ENCODE measurements at regions not wholly inside any gene's neighbourhood (a gene's known extent, or its start where the extent isn't known, plus 50 kb on each side); places are given as distances from the start of the nearest gene placed in this dataset.

DNA sequence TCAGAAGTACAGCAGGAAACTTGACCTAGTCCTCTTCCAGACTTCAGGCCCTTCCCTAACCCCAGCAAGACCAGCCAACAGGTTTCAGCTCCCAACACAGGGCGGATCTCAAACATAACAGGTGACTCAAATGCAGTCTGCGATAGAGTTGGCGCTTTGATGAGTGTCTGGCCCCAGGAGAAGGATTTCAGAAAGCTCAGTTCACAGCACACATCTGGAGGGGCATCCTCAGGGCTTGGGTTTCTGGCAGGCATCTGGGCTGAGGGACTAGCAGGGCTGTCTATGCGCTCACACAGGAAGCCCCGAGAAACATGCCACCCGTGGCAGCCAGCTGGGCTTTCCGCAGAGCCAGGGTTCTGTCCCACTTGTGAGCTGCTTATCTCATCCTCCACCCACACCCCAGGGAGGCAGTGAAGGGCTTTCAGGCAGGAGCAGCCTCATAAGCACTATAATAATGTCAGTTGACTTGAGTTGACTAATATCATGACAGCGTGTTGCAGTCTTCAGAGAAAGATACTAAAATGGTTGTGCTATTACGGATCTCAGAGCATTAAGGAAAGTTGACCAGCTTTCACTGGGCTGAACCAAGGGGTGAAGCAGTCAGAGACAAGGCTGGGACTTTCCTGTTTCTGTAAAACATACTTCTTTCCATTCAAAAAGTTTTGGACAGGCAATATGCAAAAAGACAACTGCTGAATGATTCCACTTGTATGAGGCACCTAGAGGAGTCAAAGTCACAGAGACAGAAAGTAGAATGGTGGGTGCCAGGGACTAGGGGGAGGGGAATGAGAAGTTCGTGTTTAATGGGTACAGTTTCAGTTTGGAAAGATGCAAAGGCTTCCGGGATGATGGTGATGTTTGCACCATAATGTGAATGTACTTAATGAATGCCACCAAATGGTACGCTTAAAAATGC is 233.0 kb upstream of the IRF2BP2 start (continued):
- TF ChIP-seq, protein P1, sequence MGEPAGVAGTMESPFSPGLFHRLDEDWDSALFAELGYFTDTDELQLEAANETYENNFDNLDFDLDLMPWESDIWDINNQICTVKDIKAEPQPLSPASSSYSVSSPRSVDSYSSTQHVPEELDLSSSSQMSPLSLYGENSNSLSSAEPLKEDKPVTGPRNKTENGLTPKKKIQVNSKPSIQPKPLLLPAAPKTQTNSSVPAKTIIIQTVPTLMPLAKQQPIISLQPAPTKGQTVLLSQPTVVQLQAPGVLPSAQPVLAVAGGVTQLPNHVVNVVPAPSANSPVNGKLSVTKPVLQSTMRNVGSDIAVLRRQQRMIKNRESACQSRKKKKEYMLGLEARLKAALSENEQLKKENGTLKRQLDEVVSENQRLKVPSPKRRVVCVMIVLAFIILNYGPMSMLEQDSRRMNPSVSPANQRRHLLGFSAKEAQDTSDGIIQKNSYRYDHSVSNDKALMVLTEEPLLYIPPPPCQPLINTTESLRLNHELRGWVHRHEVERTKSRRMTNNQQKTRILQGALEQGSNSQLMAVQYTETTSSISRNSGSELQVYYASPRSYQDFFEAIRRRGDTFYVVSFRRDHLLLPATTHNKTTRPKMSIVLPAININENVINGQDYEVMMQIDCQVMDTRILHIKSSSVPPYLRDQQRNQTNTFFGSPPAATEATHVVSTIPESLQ (CRISPR knock-in tag; IDR thresholded peaks at IDR 0.05) = no peak
- TF ChIP-seq MED1 (CRISPR knock-in tag; IDR thresholded peaks at IDR 0.05; ENCODE audit: borderline replicate concordance) (no peak), CBFA2T2 (conservative IDR thresholded peaks at IDR 0.05) (peak; percentile 54; the same call in 1 of the 2 replicates), SMAD4 (CRISPR knock-in tag; conservative IDR thresholded peaks at IDR 0.05) (peak; percentile 70; the same call in 1 of the 2 replicates), ZFX (CRISPR knock-in tag; IDR thresholded peaks at IDR 0.05) (no peak), FOS (IDR thresholded peaks at IDR 0.05; ENCODE audit: extremely low read depth, insufficient read length) (no peak), ZNF644 (tag; IDR thresholded peaks at IDR 0.05; ENCODE audit: low read depth) (0 out of 2 replicates have a peak, but pooled peaks have one; percentile 40), NR2C2 (CRISPR knock-in tag; IDR thresholded peaks at IDR 0.05) (no peak), NR2C2 (tag; IDR thresholded peaks at IDR 0.05) (0 out of 2 replicates have a peak, but pooled peaks have one; percentile 29), DNMT1 (IDR thresholded peaks at IDR 0.05) (no peak), KAT7 (CRISPR knock-in tag; IDR thresholded peaks at IDR 0.05; ENCODE audit: borderline replicate concordance) (0 out of 2 replicates have a peak, but pooled peaks have one; percentile 33), CC2D1A (IDR thresholded peaks at IDR 0.05) (no peak), CEBPB (tag; IDR thresholded peaks at IDR 0.05) (no peak)
- TF ChIP-seq, protein P2, sequence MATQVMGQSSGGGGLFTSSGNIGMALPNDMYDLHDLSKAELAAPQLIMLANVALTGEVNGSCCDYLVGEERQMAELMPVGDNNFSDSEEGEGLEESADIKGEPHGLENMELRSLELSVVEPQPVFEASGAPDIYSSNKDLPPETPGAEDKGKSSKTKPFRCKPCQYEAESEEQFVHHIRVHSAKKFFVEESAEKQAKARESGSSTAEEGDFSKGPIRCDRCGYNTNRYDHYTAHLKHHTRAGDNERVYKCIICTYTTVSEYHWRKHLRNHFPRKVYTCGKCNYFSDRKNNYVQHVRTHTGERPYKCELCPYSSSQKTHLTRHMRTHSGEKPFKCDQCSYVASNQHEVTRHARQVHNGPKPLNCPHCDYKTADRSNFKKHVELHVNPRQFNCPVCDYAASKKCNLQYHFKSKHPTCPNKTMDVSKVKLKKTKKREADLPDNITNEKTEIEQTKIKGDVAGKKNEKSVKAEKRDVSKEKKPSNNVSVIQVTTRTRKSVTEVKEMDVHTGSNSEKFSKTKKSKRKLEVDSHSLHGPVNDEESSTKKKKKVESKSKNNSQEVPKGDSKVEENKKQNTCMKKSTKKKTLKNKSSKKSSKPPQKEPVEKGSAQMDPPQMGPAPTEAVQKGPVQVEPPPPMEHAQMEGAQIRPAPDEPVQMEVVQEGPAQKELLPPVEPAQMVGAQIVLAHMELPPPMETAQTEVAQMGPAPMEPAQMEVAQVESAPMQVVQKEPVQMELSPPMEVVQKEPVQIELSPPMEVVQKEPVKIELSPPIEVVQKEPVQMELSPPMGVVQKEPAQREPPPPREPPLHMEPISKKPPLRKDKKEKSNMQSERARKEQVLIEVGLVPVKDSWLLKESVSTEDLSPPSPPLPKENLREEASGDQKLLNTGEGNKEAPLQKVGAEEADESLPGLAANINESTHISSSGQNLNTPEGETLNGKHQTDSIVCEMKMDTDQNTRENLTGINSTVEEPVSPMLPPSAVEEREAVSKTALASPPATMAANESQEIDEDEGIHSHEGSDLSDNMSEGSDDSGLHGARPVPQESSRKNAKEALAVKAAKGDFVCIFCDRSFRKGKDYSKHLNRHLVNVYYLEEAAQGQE (IDR thresholded peaks at IDR 0.05; ENCODE audit: borderline replicate concordance) = peak; percentile 34; the same call in 1 of the 2 replicates
- TF ChIP-seq, protein P2 (CRISPR knock-in tag; IDR thresholded peaks at IDR 0.05; ENCODE audit: low read depth) = no peak

Data from K562 (cell line).